GM19025 (cell line): ENCODE measurements at regions not wholly inside any gene's neighbourhood (a gene's known extent, or its start where the extent isn't known, plus 50 kb on each side); places are given as distances from the start of the nearest gene placed in this dataset.
"Not testable (repeated sequence)": the region's sequence is repeated elsewhere in the genome, so short reads cannot be mapped to it uniquely, and the experiment has no call there.

Experiments
- ATAC-seq: cut with Tn5 transposase; IDR thresholded peaks from one replicate; pipeline ENCODE4 v1.9.1; 2021; ENCODE audit warnings: mild to moderate bottlenecking, low read depth, moderate library complexity; ENCODE audit not compliant: unreplicated experiment

DNA sequence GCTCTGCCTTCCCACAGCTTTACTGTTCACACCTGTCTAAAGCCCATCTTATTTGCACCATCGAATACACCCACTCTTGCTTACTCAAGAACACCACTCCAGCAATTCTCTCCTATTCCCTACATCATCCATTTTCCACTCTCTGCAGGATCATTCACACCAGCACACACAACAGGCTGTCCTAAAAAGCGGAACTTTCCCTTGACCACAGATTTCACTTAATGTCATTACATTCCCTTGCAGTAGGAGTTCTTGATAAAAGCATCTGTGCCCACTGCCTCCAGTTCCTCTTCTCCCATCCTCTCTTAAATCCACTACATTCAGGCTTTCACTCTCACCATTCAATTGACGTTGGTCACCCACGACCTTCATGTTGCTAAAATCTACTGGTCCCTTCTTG, 103.0 kb upstream of the PABPC3 start:
- not testable (repeated sequence) for ATAC-seq

DNA sequence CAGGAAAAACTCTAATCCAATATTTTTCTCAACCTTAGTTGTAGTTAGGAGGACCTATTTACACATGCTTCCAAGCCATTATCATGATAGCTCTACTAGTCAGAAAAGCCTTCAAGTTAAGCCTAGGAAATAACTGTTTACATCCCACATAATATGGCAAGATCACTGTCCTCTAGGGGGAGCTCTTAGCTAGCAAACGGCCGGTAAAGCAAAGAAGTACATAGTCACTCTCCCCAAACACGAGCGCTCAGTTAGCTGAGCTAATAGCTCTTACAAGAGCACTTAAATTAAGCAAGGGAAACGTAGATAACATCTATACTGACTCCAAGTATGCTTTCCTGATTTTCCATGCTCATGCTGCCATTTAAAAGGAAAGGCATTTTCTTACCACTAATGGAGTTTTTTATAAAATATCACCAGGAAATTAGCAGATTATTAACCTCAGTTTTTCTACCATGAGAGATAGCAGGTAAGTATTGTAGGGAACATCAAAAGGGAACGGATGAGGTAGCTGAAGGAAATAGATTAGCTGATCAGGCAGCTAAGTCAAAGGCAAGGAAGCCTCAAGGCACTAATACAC, 100.6 kb upstream of the PABPC3 start:
- peak; percentile 48 for ATAC-seq

GRCh38 chr13:24997367-24997967, 98.5 kb upstream of the PABPC3 start:
- ATAC-seq, result no peak

- no peak for ATAC-seq
Observed at GRCh38 chr13:24998433-24998832, 97.5 kb upstream of the PABPC3 start.

DNA sequence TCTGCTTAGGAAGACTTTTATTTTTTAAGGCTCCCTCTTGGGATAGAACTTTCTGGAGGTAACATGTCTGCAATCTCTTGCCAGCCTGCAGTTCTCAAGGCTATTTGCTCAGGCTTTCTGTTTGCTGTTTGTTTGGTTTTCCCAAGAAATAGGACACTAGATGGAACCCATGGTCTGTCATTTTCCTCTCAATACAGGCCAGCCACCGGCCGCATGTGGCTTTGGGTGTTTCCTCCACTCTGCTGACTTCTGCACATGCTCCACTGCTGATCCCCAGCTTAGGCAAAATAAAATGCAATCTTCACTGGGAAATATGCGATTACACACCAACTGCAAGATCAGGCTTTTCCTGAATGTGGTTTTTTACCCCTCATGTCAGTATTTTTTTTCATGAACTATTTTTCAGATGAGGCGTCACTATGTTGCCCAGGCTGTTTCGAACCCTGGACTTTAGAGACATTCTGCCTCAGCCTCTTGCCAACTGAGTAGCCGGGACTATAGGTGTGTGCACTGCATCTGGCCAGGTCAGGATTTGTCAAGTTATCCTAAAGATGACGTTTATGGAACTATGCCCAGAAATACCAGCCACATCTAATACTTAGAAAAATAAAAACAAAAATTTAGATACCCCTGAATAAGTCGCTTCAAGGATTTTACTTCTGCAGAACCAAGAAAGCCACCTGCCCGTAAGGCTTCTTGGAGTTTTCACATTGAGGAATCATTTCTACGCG, 94.3 kb upstream of the PABPC3 start:
- ATAC-seq, result no peak

GRCh38 chr13:25002311-25002710, 93.6 kb upstream of the PABPC3 start:
- not testable (repeated sequence) for ATAC-seq

GRCh38 chr13:25004489-25004888, 91.4 kb upstream of the PABPC3 start:
- ATAC-seq, result not testable (repeated sequence)

- not testable (repeated sequence) for ATAC-seq
Observed at GRCh38 chr13:25005050-25005497, 90.9 kb upstream of the PABPC3 start.

DNA sequence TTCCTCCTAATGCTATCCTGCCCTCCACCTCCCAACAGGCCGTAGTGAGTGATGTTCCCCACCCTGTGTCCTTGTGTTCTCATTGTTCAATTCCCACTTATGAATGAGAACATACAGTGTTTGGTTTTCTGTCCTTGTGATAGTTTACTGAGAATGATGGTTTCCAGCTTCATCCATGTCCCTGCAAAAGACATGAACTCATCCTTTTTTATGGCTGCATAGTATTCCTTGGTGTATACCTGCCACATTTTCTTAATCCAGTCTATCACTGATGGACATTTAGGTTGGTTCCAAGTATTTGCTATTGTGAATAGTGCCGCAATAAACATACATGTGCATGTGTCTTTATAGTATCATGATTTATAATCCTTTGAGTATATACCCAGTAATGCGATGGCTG, 88.5 kb upstream of the PABPC3 start:
- not testable (repeated sequence) for ATAC-seq

DNA sequence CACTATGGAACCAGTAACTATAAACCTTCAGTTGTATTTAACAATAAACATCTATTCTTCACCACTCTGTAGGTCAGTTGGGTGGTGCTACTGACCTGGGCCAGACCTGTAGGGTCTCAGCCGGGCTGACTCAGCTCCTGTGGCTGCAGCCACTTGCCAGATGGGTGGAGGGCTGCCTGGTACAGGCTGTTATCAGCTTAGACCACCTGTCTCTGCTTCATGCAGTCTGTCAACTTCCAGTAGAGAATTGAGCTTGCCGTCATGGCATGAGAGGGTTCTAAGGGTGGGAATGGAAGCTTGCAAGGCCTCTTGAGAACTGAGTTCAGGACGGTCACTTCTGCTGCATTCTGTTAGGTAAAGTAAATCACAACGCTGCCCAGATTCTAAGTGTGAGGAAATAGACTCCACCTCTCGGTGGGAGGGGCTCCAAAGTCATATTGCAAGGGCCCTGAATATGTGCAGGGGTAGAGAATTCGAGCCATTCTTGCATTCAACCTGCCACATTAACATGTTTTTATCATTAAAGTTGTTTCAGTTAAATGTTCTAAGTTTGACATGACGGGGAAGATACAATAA, 81.5 kb upstream of the PABPC3 start:
- not testable (repeated sequence) for ATAC-seq

- not testable (repeated sequence) for ATAC-seq
Observed at GRCh38 chr13:25017176-25017575, 78.8 kb upstream of the PABPC3 start.

- not testable (repeated sequence) for ATAC-seq
Observed at GRCh38 chr13:25017808-25018728, 77.9 kb upstream of the PABPC3 start.

GRCh38 chr13:25018729-25019115, 77.2 kb upstream of the PABPC3 start:
- no peak for ATAC-seq

DNA sequence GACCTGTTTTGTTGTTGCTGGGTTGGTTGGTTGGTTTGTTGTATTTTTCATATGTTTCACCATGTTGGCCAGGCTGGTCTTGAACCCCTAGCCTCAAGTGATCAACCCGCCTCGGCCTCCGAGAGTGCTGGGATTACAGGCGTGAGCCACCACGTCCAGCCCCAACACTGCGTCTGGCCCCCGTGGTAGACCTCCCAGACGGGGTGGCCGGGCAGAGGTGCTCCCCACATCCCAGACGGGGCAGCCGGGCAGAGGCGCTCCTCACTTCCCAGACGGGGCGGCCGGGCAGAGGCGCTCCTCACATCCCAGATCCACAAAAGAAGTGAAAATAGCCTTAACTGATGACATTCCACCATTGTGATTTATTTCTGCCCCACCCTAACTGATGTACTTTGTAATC, 76.2 kb upstream of the PABPC3 start:
- ATAC-seq, result not testable (repeated sequence)

- no peak for ATAC-seq
Observed at GRCh38 chr13:25024175-25024574, 71.8 kb upstream of the PABPC3 start.

DNA sequence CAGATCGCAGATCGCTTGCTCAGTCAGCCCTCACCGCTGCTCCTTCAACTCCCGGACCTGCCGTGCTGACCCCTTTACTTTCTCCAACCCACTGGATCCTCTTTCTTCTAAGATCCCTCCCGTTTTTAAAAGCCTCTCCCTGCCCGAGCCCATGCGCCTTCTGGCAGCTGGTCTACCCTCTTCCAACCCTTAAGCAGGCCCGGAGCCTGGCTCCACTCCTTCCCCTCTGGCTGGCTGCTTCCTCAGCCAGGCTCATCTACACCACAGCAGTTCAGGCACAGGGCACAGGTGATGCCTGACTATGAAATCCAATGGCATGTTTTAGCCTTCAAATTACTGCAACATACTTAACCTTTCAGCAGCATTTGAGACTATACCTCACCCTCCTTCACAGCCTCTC, 63.8 kb upstream of the PABPC3 start:
- ATAC-seq, result no peak

GRCh38 chr13:25034173-25034572, 61.8 kb upstream of the PABPC3 start:
- no peak for ATAC-seq

- ATAC-seq, result no peak
Observed at GRCh38 chr13:25037057-25037813, 58.7 kb upstream of the PABPC3 start.

DNA sequence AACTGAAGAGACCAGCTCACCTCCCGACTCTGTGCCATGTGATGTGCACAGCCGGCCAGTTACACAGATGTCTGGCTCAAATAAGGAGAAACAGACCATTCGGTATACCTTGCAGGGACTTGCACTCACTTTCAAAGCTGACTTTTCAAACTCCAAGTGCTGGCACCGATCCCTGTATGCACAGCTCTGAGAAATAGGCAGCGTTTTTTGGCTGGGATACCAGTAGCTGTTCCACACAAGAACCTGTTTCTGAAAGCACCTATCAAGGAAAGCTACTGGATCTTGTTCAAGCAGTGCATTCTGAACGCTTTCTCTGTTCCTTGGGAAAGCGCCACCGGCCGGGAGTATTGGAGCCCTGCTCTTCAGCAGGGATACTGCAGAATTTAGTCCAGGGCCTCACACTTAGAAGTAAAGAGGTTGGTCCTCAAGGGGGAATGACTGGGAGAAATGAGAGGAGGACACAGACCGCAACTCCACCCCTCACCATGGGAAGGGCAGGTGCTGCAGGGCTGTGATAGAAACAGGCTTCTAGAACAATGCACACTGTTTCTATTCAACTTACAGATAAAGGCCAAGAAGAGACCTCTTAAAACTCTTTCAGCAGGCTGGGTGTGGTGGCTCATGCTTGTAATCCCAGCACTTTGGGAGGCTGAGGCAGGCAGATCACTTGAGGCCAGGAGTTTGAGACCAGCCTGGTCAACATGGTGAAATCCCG, 53.6 kb upstream of the PABPC3 start:
- no peak for ATAC-seq
